ENCODE measurements at regions not wholly inside any gene's neighbourhood (a gene's known extent, or its start where the extent isn't known, plus 50 kb on each side); places are given as distances from the start of the nearest gene placed in this dataset.

GRCh38 chr5:164560216-164560615 lies 1054.8 kb downstream of the MAT2B start:
- no peak for DNase-seq

- DNase-seq: no peak
These were observed 1056.8 kb downstream of the MAT2B start for GRCh38 chr5:164561933-164562872.

- DNase-seq: no peak
These were observed 1058.0 kb downstream of the MAT2B start for GRCh38 chr5:164563370-164563769.

GRCh38 chr5:164573397-164573796 lies 1068.0 kb downstream of the MAT2B start:
- no peak for DNase-seq

GRCh38 chr5:164577201-164577600 lies 1071.8 kb downstream of the MAT2B start:
- DNase-seq: no peak

GRCh38 chr5:164577742-164578141 lies 1072.3 kb downstream of the MAT2B start:
- no peak for DNase-seq

GRCh38 chr5:164578401-164578800 lies 1073.0 kb downstream of the MAT2B start:
- DNase-seq: no peak

- DNase-seq: no peak
These were observed 1073.5 kb downstream of the MAT2B start for GRCh38 chr5:164578911-164579310.

GRCh38 chr5:164580155-164580554 lies 1074.7 kb downstream of the MAT2B start:
- DNase-seq: no peak

- DNase-seq: no peak
These were observed 1076.5 kb downstream of the MAT2B start for GRCh38 chr5:164581889-164582288.

- DNase-seq: no peak
These were observed 1088.6 kb downstream of the MAT2B start for GRCh38 chr5:164593982-164594381.

GRCh38 chr5:164597293-164597900 lies 1092.0 kb downstream of the MAT2B start:
- DNase-seq: no peak

- DNase-seq: no peak
These were observed 1094.9 kb downstream of the MAT2B start for GRCh38 chr5:164600274-164600673.

- DNase-seq: no peak
These were observed 1095.6 kb downstream of the MAT2B start for GRCh38 chr5:164600929-164601535.

GRCh38 chr5:164608507-164608906 lies 1103.1 kb downstream of the MAT2B start:
- DNase-seq: no peak

GRCh38 chr5:164610374-164610773 lies 1105.0 kb downstream of the MAT2B start:
- DNase-seq: no peak

- no peak for DNase-seq
These were observed 1109.3 kb downstream of the MAT2B start for GRCh38 chr5:164614707-164615106.

- no peak for DNase-seq
These were observed 1111.9 kb downstream of the MAT2B start for GRCh38 chr5:164617290-164617689.

- DNase-seq: no peak
These were observed 1121.6 kb downstream of the MAT2B start for GRCh38 chr5:164627021-164627420.

GRCh38 chr5:164636456-164636855 lies 1131.0 kb downstream of the MAT2B start:
- DNase-seq: no peak

- DNase-seq: no peak
These were observed 1132.6 kb downstream of the MAT2B start for GRCh38 chr5:164637931-164638521.

- DNase-seq: no peak
These were observed 1143.8 kb downstream of the MAT2B start for GRCh38 chr5:164649266-164649665.

GRCh38 chr5:164650427-164650826 lies 1145.0 kb downstream of the MAT2B start:
- DNase-seq: no peak
